Right renal pelvis (tissue), 4 donors: ENCODE measurements at regions not wholly inside any gene's neighbourhood (a gene's known extent, or its start where the extent isn't known, plus 50 kb on each side); places are given as distances from the start of the nearest gene placed in this dataset.
"Not testable (repeated sequence)": the region's sequence is repeated elsewhere in the genome, so short reads cannot be mapped to it uniquely, and the experiment has no call there.

Experiments used
- DNase-seq, 4 donors: peaks; one replicate each; pipeline ENCODE4 v3.0.0-alpha.2; 2013; ENCODE audit warnings: low read depth in 4 of 4, low spot score in 3 of 4, missing footprints in 1 of 4

DNA sequence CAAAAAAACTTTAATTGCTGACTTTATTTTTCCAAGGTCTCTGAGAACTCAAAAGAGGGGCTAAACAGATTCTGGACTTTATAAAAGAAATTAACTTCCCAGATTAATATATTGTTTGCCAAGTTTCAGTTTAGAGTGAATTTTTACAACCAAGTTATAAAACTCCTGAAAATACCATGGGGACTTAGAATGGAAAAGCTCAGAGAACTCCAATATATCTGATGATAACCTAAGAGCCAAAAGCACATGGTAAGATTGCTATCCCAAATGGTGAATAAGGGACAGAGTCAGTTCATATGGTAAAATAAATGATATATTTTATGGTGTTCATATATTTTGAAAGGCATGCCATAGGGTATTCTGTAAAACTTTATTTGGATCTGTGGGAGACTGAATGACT is 470.9 kb downstream of the TTLL7 start:
- DNase-seq, result no peak

DNA sequence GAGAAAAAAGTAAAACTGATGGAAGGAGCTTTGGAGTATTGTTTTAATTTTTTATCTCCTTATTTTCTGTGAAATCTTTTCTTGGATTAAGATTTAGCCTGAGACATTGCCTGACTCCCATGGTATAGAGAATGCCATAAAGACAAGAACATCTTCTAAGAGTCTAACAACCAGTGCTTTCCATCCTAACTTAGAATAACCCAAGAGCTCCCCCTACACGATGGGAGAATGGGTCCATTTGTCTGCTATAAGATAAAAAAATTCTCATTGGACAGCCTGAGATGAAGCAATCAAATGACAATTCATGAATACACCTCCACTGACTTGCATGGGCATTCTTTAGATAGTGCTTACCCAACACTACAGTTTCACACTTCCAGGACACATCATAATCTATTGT is 478.1 kb downstream of the TTLL7 start:
- no peak for DNase-seq

- no peak for DNase-seq
These were observed 482.6 kb downstream of the TTLL7 start for GRCh38 chr1:83516369-83516768.

- DNase-seq, result no peak
These were observed 483.3 kb downstream of the TTLL7 start for GRCh38 chr1:83515578-83516154.

- DNase-seq, result no peak
These were observed 486.3 kb downstream of the TTLL7 start for GRCh38 chr1:83512373-83513193.

DNA sequence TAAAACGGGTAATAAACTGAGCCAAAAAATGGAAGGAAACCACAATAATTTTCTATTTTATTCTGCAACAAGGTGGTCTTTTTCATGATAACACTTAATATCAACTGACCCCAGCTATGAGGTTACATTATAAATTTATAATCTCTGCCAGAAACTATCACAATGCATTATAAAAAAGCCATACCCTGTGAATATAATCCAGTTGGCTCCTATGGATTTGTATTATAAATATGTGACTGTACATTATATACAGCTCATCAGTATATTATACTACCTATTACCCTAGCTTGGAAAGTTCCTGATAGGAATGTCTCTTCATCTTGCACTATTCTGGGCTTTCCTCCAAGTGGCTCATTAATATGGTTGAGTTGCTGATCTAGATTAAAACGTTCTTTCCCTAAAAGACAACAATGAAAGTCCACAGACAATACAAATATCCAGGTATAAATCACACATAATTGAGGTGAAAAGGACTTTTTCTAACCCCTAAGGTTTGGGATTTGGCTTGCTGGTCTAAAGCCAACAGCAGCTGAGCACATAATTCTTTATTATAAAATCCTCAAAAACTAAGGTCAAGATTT is 487.7 kb downstream of the TTLL7 start:
- no peak for DNase-seq

- DNase-seq, result peak; percentile 16 to 59 (median 30)
These were observed 489.6 kb downstream of the TTLL7 start for GRCh38 chr1:83509301-83509781.

DNA sequence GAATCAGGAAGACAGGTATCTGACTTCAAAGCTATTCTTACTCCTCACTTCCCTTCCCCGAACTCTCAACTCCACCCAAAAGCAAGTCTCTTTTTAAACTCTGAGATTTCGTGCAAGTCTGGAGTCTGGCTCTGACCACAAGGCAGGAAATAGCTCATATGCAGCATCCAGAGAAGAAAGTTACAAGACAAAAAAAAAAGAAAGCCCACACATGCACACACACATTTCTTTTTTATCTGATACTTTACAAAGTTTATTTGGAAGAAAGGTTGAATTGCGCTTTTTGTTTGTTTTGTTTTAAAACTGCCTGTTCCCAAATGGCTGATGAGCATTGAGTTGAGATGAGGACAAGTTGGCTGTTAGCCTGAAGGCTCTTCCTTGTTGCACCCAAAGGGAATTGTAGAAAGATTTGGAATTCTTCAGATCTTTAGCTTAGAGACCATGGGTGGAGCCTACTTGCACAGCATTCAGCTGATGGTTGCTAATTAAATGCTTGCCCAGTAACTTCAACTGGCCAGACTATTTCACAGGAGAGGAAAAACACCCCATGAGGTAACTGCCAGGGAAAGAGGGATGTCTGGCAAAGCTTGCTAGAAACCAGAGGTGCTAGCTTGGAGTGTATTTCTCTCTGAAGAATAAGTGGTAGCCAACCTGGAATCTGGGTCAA is 490.3 kb downstream of the TTLL7 start:
- DNase-seq, result peak; percentile 25 to 54 (median 32)

- no peak for DNase-seq
These were observed 493.8 kb downstream of the TTLL7 start for GRCh38 chr1:83505148-83505547.

DNA sequence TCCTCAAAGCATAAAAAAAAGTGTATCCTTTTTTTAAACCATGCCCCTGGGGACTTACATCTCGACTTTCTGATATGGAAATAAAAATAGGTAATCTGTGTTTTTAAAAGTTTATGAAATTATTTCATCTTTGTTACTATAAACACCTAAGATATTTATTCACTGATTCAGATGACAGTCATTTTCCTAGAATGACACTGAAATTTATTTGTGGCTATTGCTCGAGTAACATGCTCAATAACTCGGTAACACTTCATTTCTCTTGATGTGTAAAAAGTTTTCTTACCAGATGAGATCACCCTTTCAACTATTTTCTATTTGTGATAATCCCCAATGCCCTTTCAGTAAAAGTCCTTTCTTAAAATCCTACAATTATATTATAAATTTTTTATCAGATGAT is 495.8 kb downstream of the TTLL7 start:
- DNase-seq, result no peak

DNA sequence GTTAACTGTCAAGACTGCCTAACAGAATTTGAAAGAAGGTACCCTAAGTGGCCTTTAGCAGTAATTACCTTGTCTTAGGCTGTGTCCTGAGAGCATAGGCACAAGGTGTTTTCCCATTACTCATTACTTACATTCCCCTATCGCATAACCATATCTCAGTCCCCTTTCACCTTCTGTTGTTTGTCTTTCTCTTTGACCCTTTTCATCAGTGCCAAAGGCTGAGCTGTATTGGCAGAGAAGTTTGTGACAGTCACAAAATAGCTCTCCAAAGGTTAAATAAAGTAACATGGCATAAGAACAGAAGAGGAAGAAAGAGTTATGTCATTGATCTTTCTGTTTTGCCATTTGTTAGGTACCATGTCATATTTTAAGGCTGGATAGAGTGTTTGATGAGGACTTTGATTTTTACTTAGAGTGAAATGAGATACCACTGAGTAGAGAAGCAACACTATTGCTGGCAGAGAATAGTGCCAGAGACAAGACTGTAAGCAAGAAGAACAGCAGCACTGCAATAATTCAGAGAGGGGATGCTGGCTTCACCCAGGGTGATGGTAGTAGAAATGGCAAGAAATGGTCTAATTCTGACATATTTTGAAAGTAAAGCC is 497.8 kb downstream of the TTLL7 start:
- no peak for DNase-seq

- no peak for DNase-seq
These were observed 498.4 kb downstream of the TTLL7 start for GRCh38 chr1:83500531-83500930.

GRCh38 chr1:83499998-83500397 is 498.9 kb downstream of the TTLL7 start:
- DNase-seq, result no peak

DNA sequence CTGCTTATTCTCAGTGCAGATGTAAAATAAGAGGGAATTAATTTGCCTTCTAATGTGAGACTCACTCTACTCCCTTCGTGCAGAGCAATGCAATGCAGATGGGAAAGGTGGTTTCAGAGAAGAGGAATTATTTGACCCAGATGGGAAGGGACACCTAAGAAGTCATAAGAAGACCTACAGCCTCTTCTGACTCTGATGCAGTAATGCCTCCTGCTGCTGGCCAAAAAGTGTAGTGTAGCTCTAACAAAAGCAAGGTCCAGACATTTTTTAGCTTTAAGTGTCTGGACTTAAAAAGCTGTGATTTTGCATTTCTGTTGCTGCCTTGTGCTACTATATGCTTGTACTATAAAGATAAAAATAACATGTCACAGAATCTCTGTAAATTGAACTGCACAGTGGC is 501.4 kb downstream of the TTLL7 start:
- DNase-seq, result no peak

DNA sequence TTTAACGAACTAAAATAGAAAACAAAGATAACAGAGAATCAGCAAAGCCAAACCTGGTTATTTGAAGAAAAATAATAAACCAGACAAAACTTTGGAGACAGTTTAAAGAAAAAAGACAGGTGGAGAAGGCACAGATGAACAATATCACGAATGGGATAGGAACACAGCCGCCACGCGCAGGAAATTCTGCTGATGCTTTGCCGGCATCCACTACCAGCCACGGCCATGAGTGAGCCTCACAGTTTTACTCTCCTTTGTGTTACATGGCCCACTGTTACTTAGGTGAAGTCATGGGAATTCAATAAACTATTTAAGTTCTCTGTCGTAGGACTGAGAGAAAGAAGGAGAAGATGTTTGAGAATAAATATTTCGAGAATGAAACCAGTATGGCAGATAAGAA is 503.4 kb downstream of the TTLL7 start:
- DNase-seq, result no peak

GRCh38 chr1:83493633-83494032 is 505.3 kb downstream of the TTLL7 start:
- no peak for DNase-seq

GRCh38 chr1:83491930-83492329 is 507.0 kb downstream of the TTLL7 start:
- no peak for DNase-seq

DNA sequence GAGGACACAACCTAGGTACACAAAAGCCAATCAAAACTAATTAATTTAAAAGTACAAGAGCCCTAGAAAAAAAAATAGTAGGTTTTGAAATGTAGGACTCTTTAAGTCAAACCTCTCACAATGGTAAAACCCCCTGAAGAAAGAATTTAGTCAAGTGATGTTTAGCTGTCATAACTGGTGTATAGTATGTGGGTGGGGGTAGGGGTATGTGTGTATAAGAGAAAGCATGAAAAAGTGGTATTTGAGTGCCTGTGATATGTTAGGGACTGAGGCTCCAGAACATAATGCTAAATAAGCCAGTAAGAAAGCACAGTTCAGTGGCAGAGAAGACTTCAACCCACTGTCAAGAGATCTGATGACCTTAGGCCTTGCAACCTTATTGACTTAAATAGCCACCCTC is 507.9 kb downstream of the TTLL7 start:
- no peak for DNase-seq

GRCh38 chr1:83488105-83488504 is 510.8 kb downstream of the TTLL7 start:
- DNase-seq, result not testable (repeated sequence)

DNA sequence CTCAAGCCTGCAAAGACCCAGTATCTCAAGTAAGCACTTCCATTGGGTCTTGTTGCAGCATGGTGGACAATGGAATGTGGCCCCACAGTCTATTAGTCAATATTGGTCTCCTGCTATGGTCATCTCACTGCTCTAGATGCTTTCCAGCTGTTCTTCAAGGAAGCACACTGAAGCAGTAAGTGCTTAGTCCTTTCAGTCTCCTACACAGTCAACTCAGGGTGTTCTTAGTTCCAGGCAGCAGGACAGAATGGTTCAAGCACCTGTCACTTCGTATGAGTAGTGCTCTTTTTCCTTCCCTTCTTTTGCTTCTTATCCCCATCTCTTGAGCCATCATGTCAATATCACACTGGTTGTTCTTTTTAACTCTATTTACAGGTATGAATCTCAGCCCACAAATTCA is 511.5 kb downstream of the TTLL7 start:
- DNase-seq, result not testable (repeated sequence)
